ENCODE measurements at regions not wholly inside any gene's neighbourhood (a gene's known extent, or its start where the extent isn't known, plus 50 kb on each side); places are given as distances from the start of the nearest gene placed in this dataset.

- Mint-ChIP-seq H3K27me3 (ENCODE audit: insufficient read depth) (no peaks in the 10 kb centered on the region), H3K27ac (no peak overlapping the region), H3K9me3 (no peaks in the 10 kb centered on the region), H3K4me1 (ENCODE audit: low read depth) (peaks cover 26% of the 10 kb centered on the region), H3K36me3 (ENCODE audit: low read depth) (no peaks in the 10 kb centered on the region), H3K4me3 (no peak overlapping the region)
- TF ChIP-seq CTCF (IDR thresholded peaks at IDR 0.05) = no peak
- DNase-seq = no peak
Measured at GRCh38 chr18:27861539-27861938, 315.4 kb downstream of the CDH2 start.

GRCh38 chr18:27860701-27861107, 316.2 kb downstream of the CDH2 start:
- Mint-ChIP-seq H3K4me1 (ENCODE audit: low read depth) (peaks cover 24% of the 10 kb centered on the region), H3K9me3 (no peaks in the 10 kb centered on the region), H3K27ac (no peak overlapping the region), H3K36me3 (ENCODE audit: low read depth) (no peaks in the 10 kb centered on the region), H3K4me3 (peak overlapping the region; percentile 65; the same call in 1 of the 2 replicates), H3K27me3 (ENCODE audit: insufficient read depth) (no peaks in the 10 kb centered on the region)
- TF ChIP-seq CTCF (IDR thresholded peaks at IDR 0.05) = no peak
- DNase-seq = no peak

GRCh38 chr18:27860011-27860410, 316.9 kb downstream of the CDH2 start:
- no peak for DNase-seq
- no peak overlapping the region for H3K27ac Mint-ChIP-seq
- no peaks in the 10 kb centered on the region for H3K27me3 Mint-ChIP-seq (ENCODE audit: insufficient read depth)
- no peaks in the 10 kb centered on the region for H3K9me3 Mint-ChIP-seq
- H3K36me3 Mint-ChIP-seq (ENCODE audit: low read depth) = no peaks in the 10 kb centered on the region
- peaks cover 19% of the 10 kb centered on the region for H3K4me1 Mint-ChIP-seq (ENCODE audit: low read depth)
- no peak overlapping the region for H3K4me3 Mint-ChIP-seq
- no peak for TF ChIP-seq CTCF (IDR thresholded peaks at IDR 0.05)

- Mint-ChIP-seq H3K4me1 (ENCODE audit: low read depth) (peaks cover 19% of the 10 kb centered on the region), H3K27ac (no peak overlapping the region), H3K27me3 (ENCODE audit: insufficient read depth) (no peaks in the 10 kb centered on the region), H3K9me3 (no peaks in the 10 kb centered on the region), H3K36me3 (ENCODE audit: low read depth) (no peaks in the 10 kb centered on the region), H3K4me3 (no peak overlapping the region)
- TF ChIP-seq CTCF (IDR thresholded peaks at IDR 0.05) = no peak
- no peak for DNase-seq
Measured at GRCh38 chr18:27856820-27857219, 320.1 kb downstream of the CDH2 start.

- Mint-ChIP-seq H3K4me3 (no peak overlapping the region), H3K27me3 (ENCODE audit: insufficient read depth) (no peaks in the 10 kb centered on the region), H3K4me1 (ENCODE audit: low read depth) (peaks cover 12% of the 10 kb centered on the region), H3K27ac (no peak overlapping the region), H3K36me3 (ENCODE audit: low read depth) (peaks cover 3% of the 10 kb centered on the region; the same call in 1 of the 2 replicates), H3K9me3 (no peaks in the 10 kb centered on the region)
- no peak for TF ChIP-seq CTCF (IDR thresholded peaks at IDR 0.05)
- no peak for DNase-seq
Measured at GRCh38 chr18:27855486-27855885, 321.4 kb downstream of the CDH2 start.

GRCh38 chr18:27854631-27855030, 322.3 kb downstream of the CDH2 start:
- Mint-ChIP-seq H3K4me3 (no peak overlapping the region), H3K27me3 (ENCODE audit: insufficient read depth) (no peaks in the 10 kb centered on the region)

More at GRCh38 chr18:27854631-27855030, 322.3 kb downstream of the CDH2 start:
- Mint-ChIP-seq H3K9me3 (no peaks in the 10 kb centered on the region), H3K36me3 (ENCODE audit: low read depth) (peaks cover 5% of the 10 kb centered on the region; the same call in 1 of the 2 replicates), H3K4me1 (ENCODE audit: low read depth) (peaks cover 3% of the 10 kb centered on the region), H3K27ac (no peak overlapping the region)
- TF ChIP-seq CTCF (IDR thresholded peaks at IDR 0.05) = no peak
- no peak for DNase-seq
